HEK293 (cell line): ENCODE measurements at regions not wholly inside any gene's neighbourhood (a gene's known extent, or its start where the extent isn't known, plus 50 kb on each side); places are given as distances from the start of the nearest gene placed in this dataset.

Source experiments
- CTCF ChIA-PET: fragments of 350-600 bp; formaldehyde crosslinking; extraction: SDS; loops from one replicate; lab custom pipeline; 2021; ENCODE audit warnings: antibody characterized with exemption; lab: Yijun Ruan, JAX
- POLR2A ChIA-PET: fragments of 300-600 bp; formaldehyde crosslinking; extraction: SDS; loops from one replicate; lab custom pipeline; 2020; ENCODE audit warnings: antibody characterized with exemption, inconsistent platforms; lab: Yijun Ruan, JAX
- H3K27ac ChIP-seq: fragments of 200-500 bp; sonication (Bioruptor generic); 2 replicates; pipeline ENCODE4 v1.5.1; 2014; ENCODE audit warnings: low read depth, low read length, control low read depth, inconsistent platforms; ENCODE audit errors: extremely low read depth
- H3K36me3 ChIP-seq, 2 experiments: fragments of 200-500 bp in 1 of 2; sonication (Bioruptor generic) in 1 of 2; 1 replicate in 1 of 2; 2 replicates in 1 of 2; pipeline ENCODE4 v1.5.1; 2014 to 2017; ENCODE audit warnings: inconsistent platforms in 2 of 2, low read length in 2 of 2; ENCODE audit not compliant: control insufficient read depth in 2 of 2, insufficient read depth in 1 of 2
- H3K4me1 ChIP-seq: fragments of 200-500 bp; sonication (Bioruptor generic); 2 replicates; pipeline ENCODE4 v1.5.1; 2014; ENCODE audit warnings: mild to moderate bottlenecking, low read length, inconsistent platforms; ENCODE audit not compliant: control insufficient read depth, insufficient read depth
- H3K4me3 ChIP-seq: 2 replicates; pipeline ENCODE4 v1.5.1; 2011; ENCODE audit warnings: low read depth, mild to moderate bottlenecking, control low read depth, low read length, moderate library complexity
- H3K9me3 ChIP-seq: fragments of 200-500 bp; sonication (Bioruptor generic); 2 replicates; pipeline ENCODE4 v1.5.1; 2014; ENCODE audit warnings: low read depth, low read length, inconsistent platforms; ENCODE audit not compliant: control insufficient read depth, insufficient read depth
- PRDM1 ChIP-seq: fragments of 450-650 bp; formaldehyde crosslinking; IDR thresholded peaks from 2 replicates; pipeline ENCODE4; 2016; ENCODE audit warnings: missing biosample characterization, missing genetic modification characterization
- WT1 ChIP-seq: fragments of 450-650 bp; formaldehyde crosslinking; IDR thresholded peaks from 2 replicates; pipeline ENCODE4 v1.5.1; 2016; ENCODE audit warnings: missing biosample characterization, missing genetic modification characterization
- ZBTB20 ChIP-seq: fragments of 450-650 bp; formaldehyde crosslinking; IDR thresholded peaks from 2 replicates; pipeline ENCODE4 v1.5.1; 2016; ENCODE audit warnings: missing biosample characterization, missing genetic modification characterization
- ZNF114 ChIP-seq: fragments of 450-650 bp; formaldehyde crosslinking; IDR thresholded peaks from 2 replicates; pipeline ENCODE4 v1.5.0; 2017; ENCODE audit warnings: missing biosample characterization, missing genetic modification characterization
- ZNF169 ChIP-seq: fragments of 450-650 bp; formaldehyde crosslinking; IDR thresholded peaks from 2 replicates; pipeline ENCODE4 v1.5.1; 2016; ENCODE audit warnings: missing biosample characterization, missing genetic modification characterization
- ZNF19 ChIP-seq: fragments of 450-650 bp; formaldehyde crosslinking; IDR thresholded peaks from 2 replicates; pipeline ENCODE4; 2016; ENCODE audit warnings: missing biosample characterization, missing genetic modification characterization, low read depth
- ZNF324 ChIP-seq: fragments of 450-650 bp; formaldehyde crosslinking; IDR thresholded peaks from 2 replicates; pipeline ENCODE4 v1.5.1; 2016; ENCODE audit warnings: missing biosample characterization, missing genetic modification characterization
- ZNF341 ChIP-seq: fragments of 450-650 bp; formaldehyde crosslinking; IDR thresholded peaks from 2 replicates; pipeline ENCODE4; 2016; ENCODE audit warnings: low read depth, missing biosample characterization, missing genetic modification characterization
- ZNF530 ChIP-seq: fragments of 450-650 bp; formaldehyde crosslinking; IDR thresholded peaks from 2 replicates; pipeline ENCODE4 v1.5.1; 2016; ENCODE audit warnings: low read depth, missing biosample characterization, missing genetic modification characterization
- ZNF544 ChIP-seq: fragments of 450-650 bp; formaldehyde crosslinking; IDR thresholded peaks from 2 replicates; pipeline ENCODE4 v1.5.0; 2017; ENCODE audit warnings: missing biosample characterization, missing genetic modification characterization
- ZNF626 ChIP-seq: fragments of 450-650 bp; sonication (Bioruptor Pico); formaldehyde crosslinking; IDR thresholded peaks from 2 replicates; pipeline ENCODE4 v1.5.1; 2018; ENCODE audit warnings: missing biosample characterization, missing genetic modification characterization, inconsistent platforms
- ZNF707 ChIP-seq: fragments of 450-650 bp; formaldehyde crosslinking; IDR thresholded peaks from 2 replicates; pipeline ENCODE4 v1.5.1; 2016; ENCODE audit warnings: missing biosample characterization, missing genetic modification characterization
- ZNF785 ChIP-seq: fragments of 450-650 bp; formaldehyde crosslinking; IDR thresholded peaks from 2 replicates; pipeline ENCODE4 v1.5.1; 2016; ENCODE audit warnings: missing biosample characterization, missing genetic modification characterization
- ZSCAN16 ChIP-seq: fragments of 450-650 bp; formaldehyde crosslinking; IDR thresholded peaks from 2 replicates; pipeline ENCODE4 v1.5.1; 2016; ENCODE audit warnings: missing biosample characterization, missing genetic modification characterization
- TF ChIP-seq, protein P1 (sequence below): fragments of 450-650 bp; formaldehyde crosslinking; IDR thresholded peaks from 2 replicates; pipeline ENCODE4 v1.5.1; 2016; ENCODE audit warnings: missing biosample characterization, missing genetic modification characterization
- TF ChIP-seq, protein P2 (sequence below): fragments of 450-650 bp; formaldehyde crosslinking; IDR thresholded peaks from 2 replicates; pipeline ENCODE4 v1.5.1; 2016; ENCODE audit warnings: missing biosample characterization, missing genetic modification characterization
- TF ChIP-seq, protein P3 (sequence below): fragments of 450-650 bp; formaldehyde crosslinking; IDR thresholded peaks from 2 replicates; pipeline ENCODE4 v1.5.1; 2016; ENCODE audit warnings: missing biosample characterization, missing genetic modification characterization

DNA sequence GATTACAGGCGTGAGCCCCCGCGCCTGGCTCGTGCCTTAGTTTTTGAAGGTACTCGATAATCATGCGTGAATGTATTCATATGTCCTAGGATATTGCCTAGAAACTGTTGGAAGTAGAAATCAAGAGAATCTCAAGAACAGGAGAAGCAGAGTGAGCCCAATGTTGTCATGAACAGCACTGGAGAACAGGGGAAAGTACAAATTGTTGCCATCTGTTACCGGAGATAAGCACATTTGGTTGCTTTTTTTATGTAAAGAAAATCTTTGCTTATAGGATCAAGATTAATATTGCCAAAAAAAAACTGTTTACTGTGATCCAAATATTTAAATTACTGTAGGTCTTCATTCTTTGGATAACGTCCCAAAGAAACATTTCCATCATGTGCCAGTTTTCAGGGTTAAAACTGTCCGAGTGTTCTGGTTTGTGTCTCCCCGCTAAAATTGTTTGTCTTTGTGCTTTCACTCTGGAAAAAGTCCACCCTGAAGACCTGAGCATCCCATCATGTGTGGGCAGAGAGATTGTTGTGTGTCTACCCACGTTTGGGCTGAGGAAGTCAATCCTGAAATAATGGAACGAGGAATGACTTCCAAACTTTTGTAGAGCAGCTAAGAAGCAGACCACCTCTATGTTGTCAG, 95.7 kb upstream of the CELF2 start (continued):
- TF ChIP-seq, protein P1, sequence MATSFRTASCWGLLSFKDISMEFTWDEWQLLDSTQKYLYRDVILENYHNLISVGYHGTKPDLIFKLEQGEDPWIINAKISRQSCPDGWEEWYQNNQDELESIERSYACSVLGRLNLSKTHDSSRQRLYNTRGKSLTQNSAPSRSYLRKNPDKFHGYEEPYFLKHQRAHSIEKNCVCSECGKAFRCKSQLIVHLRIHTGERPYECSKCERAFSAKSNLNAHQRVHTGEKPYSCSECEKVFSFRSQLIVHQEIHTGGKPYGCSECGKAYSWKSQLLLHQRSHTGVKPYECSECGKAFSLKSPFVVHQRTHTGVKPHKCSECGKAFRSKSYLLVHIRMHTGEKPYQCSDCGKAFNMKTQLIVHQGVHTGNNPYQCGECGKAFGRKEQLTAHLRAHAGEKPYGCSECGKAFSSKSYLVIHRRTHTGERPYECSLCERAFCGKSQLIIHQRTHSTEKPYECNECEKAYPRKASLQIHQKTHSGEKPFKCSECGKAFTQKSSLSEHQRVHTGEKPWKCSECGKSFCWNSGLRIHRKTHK (tag by site-specific recombination), result no peak
- no peak for TF ChIP-seq ZNF19 (tag by site-specific recombination)
- no peak for TF ChIP-seq ZNF530 (tag by site-specific recombination)
- TF ChIP-seq, all 188 proteins: peak for 0

DNA sequence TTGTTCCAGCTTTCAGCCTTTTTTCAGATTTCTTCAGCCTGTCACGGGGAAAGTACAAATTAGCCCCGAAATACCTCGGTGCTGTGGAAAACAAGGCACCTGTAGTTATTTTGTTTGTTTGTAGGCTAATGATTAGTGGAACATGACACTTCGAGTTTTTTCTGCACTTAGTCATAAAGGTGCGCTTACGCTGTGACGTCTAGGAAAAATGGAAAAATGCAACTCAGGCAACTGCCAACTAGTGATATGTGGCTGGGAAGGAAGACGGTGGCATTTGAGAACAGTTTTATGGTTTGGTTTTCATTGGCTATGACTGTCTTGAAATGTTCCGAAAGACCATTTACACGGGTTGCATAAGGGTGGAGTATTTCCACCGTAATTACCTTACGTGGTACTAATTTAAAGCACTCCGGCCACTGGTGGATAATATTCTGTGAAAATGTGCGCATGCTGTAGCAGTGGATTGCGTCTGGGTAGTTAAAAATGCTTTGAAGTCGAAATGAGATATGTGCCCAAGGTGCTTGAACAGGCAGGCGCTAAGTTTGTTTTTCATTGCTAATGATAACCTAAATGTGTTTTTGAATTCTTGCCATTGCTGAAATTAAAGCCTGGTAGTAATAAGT, 94.5 kb upstream of the CELF2 start:
- TF ChIP-seq, protein P2, sequence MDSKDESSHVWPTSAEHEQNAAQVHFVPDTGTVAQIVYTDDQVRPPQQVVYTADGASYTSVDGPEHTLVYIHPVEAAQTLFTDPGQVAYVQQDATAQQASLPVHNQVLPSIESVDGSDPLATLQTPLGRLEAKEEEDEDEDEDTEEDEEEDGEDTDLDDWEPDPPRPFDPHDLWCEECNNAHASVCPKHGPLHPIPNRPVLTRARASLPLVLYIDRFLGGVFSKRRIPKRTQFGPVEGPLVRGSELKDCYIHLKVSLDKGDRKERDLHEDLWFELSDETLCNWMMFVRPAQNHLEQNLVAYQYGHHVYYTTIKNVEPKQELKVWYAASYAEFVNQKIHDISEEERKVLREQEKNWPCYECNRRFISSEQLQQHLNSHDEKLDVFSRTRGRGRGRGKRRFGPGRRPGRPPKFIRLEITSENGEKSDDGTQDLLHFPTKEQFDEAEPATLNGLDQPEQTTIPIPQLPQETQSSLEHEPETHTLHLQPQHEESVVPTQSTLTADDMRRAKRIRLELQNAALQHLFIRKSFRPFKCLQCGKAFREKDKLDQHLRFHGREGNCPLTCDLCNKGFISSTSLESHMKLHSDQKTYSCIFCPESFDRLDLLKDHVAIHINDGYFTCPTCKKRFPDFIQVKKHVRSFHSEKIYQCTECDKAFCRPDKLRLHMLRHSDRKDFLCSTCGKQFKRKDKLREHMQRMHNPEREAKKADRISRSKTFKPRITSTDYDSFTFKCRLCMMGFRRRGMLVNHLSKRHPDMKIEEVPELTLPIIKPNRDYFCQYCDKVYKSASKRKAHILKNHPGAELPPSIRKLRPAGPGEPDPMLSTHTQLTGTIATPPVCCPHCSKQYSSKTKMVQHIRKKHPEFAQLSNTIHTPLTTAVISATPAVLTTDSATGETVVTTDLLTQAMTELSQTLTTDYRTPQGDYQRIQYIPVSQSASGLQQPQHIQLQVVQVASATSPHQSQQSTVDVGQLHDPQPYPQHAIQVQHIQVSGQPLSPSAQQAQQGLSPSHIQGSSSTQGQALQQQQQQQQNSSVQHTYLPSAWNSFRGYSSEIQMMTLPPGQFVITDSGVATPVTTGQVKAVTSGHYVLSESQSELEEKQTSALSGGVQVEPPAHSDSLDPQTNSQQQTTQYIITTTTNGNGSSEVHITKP (tag by site-specific recombination), result no peak
- no peak for TF ChIP-seq ZBTB20 (tag by site-specific recombination)
- H3K4me3 ChIP-seq, result no peak overlapping the region
- H3K27ac ChIP-seq, result no peak overlapping the region
- H3K9me3 ChIP-seq, result no peaks in the 10 kb centered on the region
- no peaks in the 10 kb centered on the region for H3K36me3 ChIP-seq
- H3K4me1 ChIP-seq, result no peaks in the 10 kb centered on the region
- ChIA-PET CTCF (no interaction called here), POLR2A (no interaction called here)

DNA sequence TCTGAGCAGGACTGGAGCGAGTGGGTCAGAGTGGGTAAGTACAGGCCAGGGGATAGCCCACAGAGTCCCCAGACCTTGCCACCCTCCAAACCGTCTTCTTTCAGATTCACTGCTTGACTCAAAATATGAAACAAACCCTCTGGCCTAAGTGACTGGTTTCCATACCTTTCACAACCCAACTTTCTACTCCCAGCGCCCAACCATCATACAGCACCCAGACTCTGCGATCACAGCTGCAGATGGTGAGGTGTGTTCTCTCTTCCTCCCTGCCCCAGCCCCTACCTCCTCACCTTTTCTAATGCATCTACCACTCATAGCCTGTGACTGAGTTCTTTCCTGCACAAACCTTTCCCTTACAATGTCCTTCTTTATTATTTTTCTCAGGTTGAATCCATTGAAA, 92.0 kb upstream of the CELF2 start:
- TF ChIP-seq ZNF341 (tag by site-specific recombination) (no peak), WT1 (no peak), ZNF626 (tag by site-specific recombination) (no peak), ZNF324 (tag by site-specific recombination) (no peak), ZNF114 (tag by site-specific recombination) (no peak), ZSCAN16 (tag by site-specific recombination) (no peak), ZNF169 (tag by site-specific recombination) (no peak), ZNF544 (tag by site-specific recombination) (no peak), PRDM1 (no peak), ZNF707 (tag by site-specific recombination) (no peak), ZNF785 (tag by site-specific recombination) (no peak)
- TF ChIP-seq, protein P3, sequence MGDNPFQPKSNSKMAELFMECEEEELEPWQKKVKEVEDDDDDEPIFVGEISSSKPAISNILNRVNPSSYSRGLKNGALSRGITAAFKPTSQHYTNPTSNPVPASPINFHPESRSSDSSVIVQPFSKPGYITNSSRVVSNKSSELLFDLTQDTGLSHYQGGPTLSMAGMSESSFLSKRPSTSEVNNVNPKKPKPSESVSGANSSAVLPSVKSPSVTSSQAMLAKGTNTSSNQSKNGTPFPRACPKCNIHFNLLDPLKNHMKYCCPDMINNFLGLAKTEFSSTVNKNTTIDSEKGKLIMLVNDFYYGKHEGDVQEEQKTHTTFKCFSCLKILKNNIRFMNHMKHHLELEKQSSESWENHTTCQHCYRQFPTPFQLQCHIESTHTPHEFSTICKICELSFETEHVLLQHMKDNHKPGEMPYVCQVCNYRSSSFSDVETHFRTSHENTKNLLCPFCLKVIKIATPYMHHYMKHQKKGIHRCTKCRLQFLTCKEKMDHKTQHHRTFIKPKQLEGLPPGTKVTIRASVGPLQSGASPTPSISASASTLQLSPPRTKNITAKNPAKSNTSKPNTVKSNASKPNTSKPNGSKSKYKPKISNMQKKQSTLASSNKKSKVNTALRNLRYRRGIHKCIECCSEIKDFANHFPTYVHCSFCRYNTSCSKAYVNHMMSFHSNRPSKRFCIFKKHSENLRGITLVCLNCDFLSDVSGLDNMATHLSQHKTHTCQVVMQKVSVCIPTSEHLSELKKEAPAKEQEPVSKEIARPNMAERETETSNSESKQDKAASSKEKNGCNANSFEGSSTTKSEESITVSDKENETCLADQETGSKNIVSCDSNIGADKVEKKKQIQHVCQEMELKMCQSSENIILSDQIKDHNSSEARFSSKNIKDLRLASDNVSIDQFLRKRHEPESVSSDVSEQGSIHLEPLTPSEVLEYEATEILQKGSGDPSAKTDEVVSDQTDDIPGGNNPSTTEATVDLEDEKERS (tag by site-specific recombination), result no peak
- no peak overlapping the region for H3K27ac ChIP-seq
- no peaks in the 10 kb centered on the region for H3K36me3 ChIP-seq
- no peak overlapping the region for H3K4me3 ChIP-seq
- no peaks in the 10 kb centered on the region for H3K9me3 ChIP-seq
- ChIA-PET POLR2A (no interaction called here), CTCF (no interaction called here)
- H3K4me1 ChIP-seq, result no peaks in the 10 kb centered on the region
